Adrenal gland (tissue), 5 donors: ENCODE measurements at regions not wholly inside any gene's neighbourhood (a gene's known extent, or its start where the extent isn't known, plus 50 kb on each side); places are given as distances from the start of the nearest gene placed in this dataset.

ENCODE experiments used
- POLR2A ChIP-seq, 2 donors: fragments of 450-650 bp; IDR thresholded peaks; one replicate each; pipeline ENCODE4 v1.6.1; 2017; ENCODE audit warnings: antibody characterized with exemption in 2 of 2, mild to moderate bottlenecking in 2 of 2, moderate library complexity in 1 of 2
- TF ChIP-seq, protein P1 (sequence below), 6 experiments: fragments of 450-650 bp in 4 of 6; fragments of 200-600 bp in 2 of 6; sonication (generic) in 1 of 6; IDR thresholded peaks; 1 replicate in 5 of 6; 2 replicates in 1 of 6; pipeline versions ENCODE4 v1.5.1 to v1.8.0; 2016 to 2021; ENCODE audit warnings: antibody characterized with exemption in 6 of 6, mild to moderate bottlenecking in 2 of 6, moderate library complexity in 1 of 6
- donor health status: DM: no; HTN: no; CAD: no.

DNA sequence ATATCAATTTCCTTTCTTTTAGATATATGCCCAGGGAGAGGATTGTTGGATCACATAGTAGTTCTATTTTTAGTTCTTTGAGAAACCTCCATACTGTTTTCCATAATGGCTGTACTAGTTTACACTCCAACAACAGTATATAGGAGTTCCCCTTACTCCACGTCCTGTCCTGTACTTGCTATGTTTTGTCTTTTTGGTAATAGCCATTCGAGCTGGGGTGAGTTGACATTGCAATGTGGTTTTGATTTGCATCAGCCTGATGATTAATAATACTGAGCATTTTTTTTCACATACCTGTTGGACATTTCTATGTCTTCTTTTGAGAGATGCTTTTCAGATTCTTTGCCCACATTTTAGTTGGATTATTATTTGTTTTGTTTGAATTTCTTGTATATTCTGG is 445.9 kb downstream of the NTRK2 start:
- TF ChIP-seq, protein P1, sequence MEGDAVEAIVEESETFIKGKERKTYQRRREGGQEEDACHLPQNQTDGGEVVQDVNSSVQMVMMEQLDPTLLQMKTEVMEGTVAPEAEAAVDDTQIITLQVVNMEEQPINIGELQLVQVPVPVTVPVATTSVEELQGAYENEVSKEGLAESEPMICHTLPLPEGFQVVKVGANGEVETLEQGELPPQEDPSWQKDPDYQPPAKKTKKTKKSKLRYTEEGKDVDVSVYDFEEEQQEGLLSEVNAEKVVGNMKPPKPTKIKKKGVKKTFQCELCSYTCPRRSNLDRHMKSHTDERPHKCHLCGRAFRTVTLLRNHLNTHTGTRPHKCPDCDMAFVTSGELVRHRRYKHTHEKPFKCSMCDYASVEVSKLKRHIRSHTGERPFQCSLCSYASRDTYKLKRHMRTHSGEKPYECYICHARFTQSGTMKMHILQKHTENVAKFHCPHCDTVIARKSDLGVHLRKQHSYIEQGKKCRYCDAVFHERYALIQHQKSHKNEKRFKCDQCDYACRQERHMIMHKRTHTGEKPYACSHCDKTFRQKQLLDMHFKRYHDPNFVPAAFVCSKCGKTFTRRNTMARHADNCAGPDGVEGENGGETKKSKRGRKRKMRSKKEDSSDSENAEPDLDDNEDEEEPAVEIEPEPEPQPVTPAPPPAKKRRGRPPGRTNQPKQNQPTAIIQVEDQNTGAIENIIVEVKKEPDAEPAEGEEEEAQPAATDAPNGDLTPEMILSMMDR (IDR thresholded peaks at IDR 0.05): no peak
- TF ChIP-seq POLR2A (IDR thresholded peaks at IDR 0.05): no peak
